ENCODE measurements at regions not wholly inside any gene's neighbourhood (a gene's known extent, or its start where the extent isn't known, plus 50 kb on each side); places are given as distances from the start of the nearest gene placed in this dataset.

- no peak for DNase-seq (ENCODE audit: low read depth)
- H3K4me3 ChIP-seq (ENCODE audit: low read depth, low read length): no peak overlapping the region
- TF ChIP-seq MYC (IDR thresholded peaks at IDR 0.05; ENCODE audit: low read depth, low read length): no peak
- no peak for TF ChIP-seq CTCF (IDR thresholded peaks at IDR 0.05; ENCODE audit: low read depth, low read length)
- TF ChIP-seq POLR2A (IDR thresholded peaks at IDR 0.05; ENCODE audit: extremely low read depth, insufficient read length): no peak
- no peak for TF ChIP-seq MAX (IDR thresholded peaks at IDR 0.05; ENCODE audit: low read depth, low read length)
Measured at GRCh38 chr14:86852530-86852929, 1140.5 kb downstream of the GALC start.

GRCh38 chr14:86847140-86847539 lies 1145.8 kb downstream of the GALC start:
- DNase-seq (ENCODE audit: low read depth): no peak
- TF ChIP-seq CTCF (IDR thresholded peaks at IDR 0.05; ENCODE audit: low read depth, low read length): no peak
- no peak for TF ChIP-seq POLR2A (IDR thresholded peaks at IDR 0.05; ENCODE audit: extremely low read depth, insufficient read length)
- TF ChIP-seq MYC (IDR thresholded peaks at IDR 0.05; ENCODE audit: low read depth, low read length): no peak
- TF ChIP-seq MAX (IDR thresholded peaks at IDR 0.05; ENCODE audit: low read depth, low read length): no peak
- H3K4me3 ChIP-seq (ENCODE audit: low read depth, low read length): no peak overlapping the region

- no peak for TF ChIP-seq CTCF (IDR thresholded peaks at IDR 0.05; ENCODE audit: low read depth, low read length)
- no peak for TF ChIP-seq POLR2A (IDR thresholded peaks at IDR 0.05; ENCODE audit: extremely low read depth, insufficient read length)
- TF ChIP-seq MYC (IDR thresholded peaks at IDR 0.05; ENCODE audit: low read depth, low read length): no peak
- no peak for TF ChIP-seq MAX (IDR thresholded peaks at IDR 0.05; ENCODE audit: low read depth, low read length)
- peak; percentile 1 for DNase-seq (ENCODE audit: low read depth)
Measured at GRCh38 chr14:86838363-86838762, 1154.6 kb downstream of the GALC start.

GRCh38 chr14:86826661-86827060 lies 1166.3 kb downstream of the GALC start:
- TF ChIP-seq MYC (IDR thresholded peaks at IDR 0.05; ENCODE audit: low read depth, low read length) (no peak), MAX (IDR thresholded peaks at IDR 0.05; ENCODE audit: low read depth, low read length) (no peak), POLR2A (IDR thresholded peaks at IDR 0.05; ENCODE audit: extremely low read depth, insufficient read length) (no peak), CTCF (IDR thresholded peaks at IDR 0.05; ENCODE audit: low read depth, low read length) (no peak)
- H3K4me3 ChIP-seq (ENCODE audit: low read depth, low read length): no peak overlapping the region
- no peak for DNase-seq (ENCODE audit: low read depth)

More at GRCh38 chr14:86838363-86838762, 1154.6 kb downstream of the GALC start:
- H3K4me3 ChIP-seq (ENCODE audit: low read depth, low read length): no peak overlapping the region

GRCh38 chr14:86824167-86824566 lies 1168.8 kb downstream of the GALC start:
- DNase-seq (ENCODE audit: low read depth): no peak
- TF ChIP-seq CTCF (IDR thresholded peaks at IDR 0.05; ENCODE audit: low read depth, low read length) (no peak), POLR2A (IDR thresholded peaks at IDR 0.05; ENCODE audit: extremely low read depth, insufficient read length) (no peak)
- no peak overlapping the region for H3K4me3 ChIP-seq (ENCODE audit: low read depth, low read length)

GRCh38 chr14:86823581-86823980 lies 1169.4 kb downstream of the GALC start:
- no peak for TF ChIP-seq MYC (IDR thresholded peaks at IDR 0.05; ENCODE audit: low read depth, low read length)
- TF ChIP-seq CTCF (IDR thresholded peaks at IDR 0.05; ENCODE audit: low read depth, low read length): no peak
- TF ChIP-seq POLR2A (IDR thresholded peaks at IDR 0.05; ENCODE audit: extremely low read depth, insufficient read length): no peak
- TF ChIP-seq MAX (IDR thresholded peaks at IDR 0.05; ENCODE audit: low read depth, low read length): no peak
- no peak overlapping the region for H3K4me3 ChIP-seq (ENCODE audit: low read depth, low read length)

More at GRCh38 chr14:86823581-86823980, 1169.4 kb downstream of the GALC start:
- DNase-seq (ENCODE audit: low read depth): no peak

All from NB4 (cell line).